ACC112 (cell line): ENCODE measurements at regions not wholly inside any gene's neighbourhood (a gene's known extent, or its start where the extent isn't known, plus 50 kb on each side); places are given as distances from the start of the nearest gene placed in this dataset.

Source experiments
- H2AFZ ChIP-seq: fragments of 200-600 bp; sonication (generic); one replicate; pipeline ENCODE4 v1.6.0; 2017; ENCODE audit warnings: antibody characterized with exemption, low read length; ENCODE audit not compliant: unreplicated experiment
- H3K27ac ChIP-seq: fragments of 200-600 bp; sonication (generic); 2 replicates; pipeline ENCODE4 v1.5.1; 2014; ENCODE audit warnings: low read depth, mild to moderate bottlenecking, antibody characterized with exemption, low read length, moderate library complexity
- H3K27me3 ChIP-seq: fragments of 200-600 bp; sonication (generic); 2 replicates; pipeline ENCODE4 v1.6.1; 2014; ENCODE audit warnings: mild to moderate bottlenecking, antibody characterized with exemption, low read length, moderate library complexity, mixed read lengths; ENCODE audit not compliant: insufficient read depth
- H3K36me3 ChIP-seq: fragments of 200-600 bp; sonication (generic); 2 replicates; pipeline ENCODE4 v1.6.1; 2016; ENCODE audit warnings: mild to moderate bottlenecking, antibody characterized with exemption, low read length, moderate library complexity, mixed read lengths; ENCODE audit not compliant: insufficient read depth
- H3K4me1 ChIP-seq: fragments of 200-600 bp; sonication (generic); one replicate; pipeline ENCODE4 v1.6.1; 2016; ENCODE audit warnings: low read length, mixed read lengths; ENCODE audit not compliant: insufficient read depth, unreplicated experiment, control insufficient read depth
- H3K4me3 ChIP-seq: fragments of 200-600 bp; sonication (generic); 2 replicates; pipeline ENCODE4 v1.5.1; 2014; ENCODE audit warnings: mild to moderate bottlenecking, low read depth, low read length
- H3K79me2 ChIP-seq: fragments of 200-600 bp; sonication (generic); one replicate; pipeline ENCODE4 v1.6.0; 2016; ENCODE audit warnings: low read length; ENCODE audit not compliant: control insufficient read depth, unreplicated experiment, insufficient read depth

DNA sequence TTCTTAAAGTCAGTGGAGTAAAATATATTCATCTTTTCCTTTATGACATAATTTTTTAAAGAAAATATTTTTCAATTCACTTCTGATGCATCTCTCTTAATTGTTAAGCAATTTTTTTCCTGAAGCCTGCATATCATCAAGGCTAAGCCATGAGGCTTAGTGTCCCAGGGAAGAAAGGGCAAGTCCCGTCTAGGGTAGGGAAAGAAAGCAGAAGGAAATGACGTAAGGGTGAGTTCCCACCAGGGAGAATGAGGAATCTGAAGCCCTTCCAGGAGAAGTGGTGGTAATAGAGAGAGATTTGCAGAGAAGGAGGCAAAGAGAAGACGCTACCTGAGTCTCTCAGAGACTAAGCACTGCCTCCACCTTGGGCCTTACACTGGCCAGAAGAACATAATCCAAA lies 96.8 kb upstream of the NFE2L3 start:
- H3K4me1 ChIP-seq: no peaks in the 10 kb centered on the region
- no peak overlapping the region for H3K4me3 ChIP-seq
- no peak overlapping the region for H2AFZ ChIP-seq
- H3K27ac ChIP-seq: no peak overlapping the region
- peaks cover 52% of the 10 kb centered on the region for H3K27me3 ChIP-seq
- H3K79me2 ChIP-seq: no peaks in the 10 kb centered on the region
- H3K36me3 ChIP-seq: no peaks in the 10 kb centered on the region

DNA sequence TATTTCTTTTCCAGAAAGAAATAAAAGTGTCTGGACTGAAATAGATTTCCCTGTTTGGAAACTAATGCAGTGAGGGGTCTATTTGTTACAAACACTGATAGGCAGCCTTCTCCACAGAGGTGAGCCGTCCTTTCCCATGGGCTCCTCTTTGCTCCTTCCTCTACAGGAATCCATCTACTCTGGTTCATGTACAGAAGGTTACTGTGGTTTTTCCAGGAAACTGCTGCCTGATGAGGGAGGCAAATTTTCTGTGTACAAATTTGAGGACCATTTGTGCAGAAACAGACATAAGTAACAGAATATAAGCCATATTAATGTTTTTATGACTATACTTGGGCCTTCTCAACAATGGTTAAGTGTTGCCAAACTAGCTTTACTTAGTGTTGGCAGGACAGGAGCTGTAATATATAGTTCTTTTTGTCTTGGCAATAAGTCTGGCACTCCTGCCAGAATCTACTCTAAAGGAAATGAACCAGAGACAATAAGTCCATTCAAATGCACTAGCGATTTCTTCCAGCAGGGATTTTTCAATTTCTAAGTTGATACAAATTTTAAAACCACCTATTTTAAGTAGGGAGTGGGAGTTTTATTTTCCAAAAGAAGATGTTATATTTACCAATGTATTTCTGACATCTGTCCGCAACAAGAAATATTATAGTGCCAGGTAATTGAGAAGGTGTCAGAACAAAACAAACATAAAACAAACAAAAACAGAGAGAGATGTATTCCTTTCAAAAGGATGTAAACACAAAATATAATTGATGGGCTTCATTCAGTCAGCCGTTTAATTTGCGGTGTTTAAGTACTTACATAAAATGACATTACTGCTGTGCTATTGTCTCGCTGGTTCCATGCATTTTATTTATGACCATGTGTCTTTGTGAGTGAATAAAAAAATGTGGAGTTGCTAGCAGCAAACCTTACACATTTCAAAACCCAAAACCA lies 91.0 kb upstream of the NFE2L3 start:
- Histone ChIP-seq H2AFZ (no peak overlapping the region), H3K79me2 (no peaks in the 10 kb centered on the region), H3K4me3 (no peak overlapping the region), H3K27ac (no peak overlapping the region), H3K27me3 (peaks cover 47% of the 10 kb centered on the region), H3K36me3 (no peaks in the 10 kb centered on the region), H3K4me1 (no peaks in the 10 kb centered on the region)

DNA sequence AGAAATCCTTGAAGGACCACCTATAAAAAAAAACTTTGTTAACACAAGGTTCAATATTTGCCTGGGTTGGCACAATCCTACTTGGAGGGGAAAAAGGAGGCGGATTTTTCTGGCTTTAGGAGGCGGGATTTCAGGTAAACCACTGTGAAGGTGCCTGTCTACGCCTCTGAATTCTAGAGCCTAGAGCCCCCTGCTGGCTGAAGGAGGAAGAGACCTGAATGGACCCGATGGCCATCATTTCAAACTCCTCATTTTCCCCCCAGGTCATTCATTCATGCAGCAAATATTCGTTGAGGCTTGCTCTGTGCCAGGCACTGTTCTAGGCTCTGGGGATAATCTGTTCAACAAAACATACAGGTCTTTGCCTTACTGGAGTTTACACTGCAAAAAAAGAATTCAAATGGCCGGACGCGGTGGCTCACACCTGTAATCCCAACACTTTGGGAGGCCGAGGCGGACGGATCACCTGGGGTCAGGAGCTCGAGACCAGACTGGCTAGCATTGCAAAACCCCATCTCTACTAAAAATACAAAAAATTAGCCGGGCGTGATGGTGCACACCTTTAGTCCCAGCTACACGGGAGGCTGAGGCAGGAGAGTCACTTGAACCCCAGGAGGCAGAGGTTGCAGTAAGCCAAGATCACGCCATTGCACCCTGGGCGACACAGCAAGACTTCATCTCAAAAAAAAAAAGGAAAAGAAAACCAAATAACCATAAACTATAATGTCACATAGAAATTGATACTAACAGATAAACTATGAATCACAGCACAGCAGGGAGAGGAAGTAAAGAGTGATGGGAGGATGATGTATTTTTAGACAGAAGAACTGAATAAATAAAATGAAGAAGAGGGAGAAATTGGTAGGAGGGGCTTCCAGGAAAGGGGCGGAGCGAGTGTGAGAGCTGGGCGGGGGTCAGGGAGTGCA lies 90.1 kb upstream of the NFE2L3 start:
- H3K36me3 ChIP-seq: no peaks in the 10 kb centered on the region
- no peak overlapping the region for H2AFZ ChIP-seq
- H3K27ac ChIP-seq: no peak overlapping the region
- H3K79me2 ChIP-seq: no peaks in the 10 kb centered on the region
- H3K27me3 ChIP-seq: peaks cover 52% of the 10 kb centered on the region
- no peaks in the 10 kb centered on the region for H3K4me1 ChIP-seq
- no peak overlapping the region for H3K4me3 ChIP-seq

DNA sequence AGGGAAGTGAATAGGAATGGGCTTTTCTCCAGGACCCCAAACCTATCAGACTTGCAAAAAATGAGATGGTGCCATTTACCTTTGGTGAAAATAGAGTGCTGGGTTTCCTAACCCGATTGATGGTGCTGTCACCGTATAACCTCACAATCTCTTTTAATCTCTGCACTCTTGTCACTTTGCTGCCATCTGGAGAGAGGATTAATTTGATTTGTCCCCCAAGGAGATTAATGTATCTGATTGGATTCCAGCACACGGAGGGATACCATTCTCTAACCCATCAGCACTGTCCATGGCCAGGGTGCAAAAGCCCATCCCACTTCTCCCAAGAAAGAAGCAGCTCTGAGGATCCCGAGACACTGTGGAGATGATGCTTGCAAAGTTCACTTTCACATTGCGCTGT lies 86.3 kb upstream of the NFE2L3 start:
- Histone ChIP-seq H3K27ac (no peak overlapping the region), H3K79me2 (no peaks in the 10 kb centered on the region), H3K4me3 (no peak overlapping the region), H2AFZ (no peak overlapping the region), H3K36me3 (no peaks in the 10 kb centered on the region), H3K27me3 (peaks cover 44% of the 10 kb centered on the region), H3K4me1 (no peaks in the 10 kb centered on the region)

DNA sequence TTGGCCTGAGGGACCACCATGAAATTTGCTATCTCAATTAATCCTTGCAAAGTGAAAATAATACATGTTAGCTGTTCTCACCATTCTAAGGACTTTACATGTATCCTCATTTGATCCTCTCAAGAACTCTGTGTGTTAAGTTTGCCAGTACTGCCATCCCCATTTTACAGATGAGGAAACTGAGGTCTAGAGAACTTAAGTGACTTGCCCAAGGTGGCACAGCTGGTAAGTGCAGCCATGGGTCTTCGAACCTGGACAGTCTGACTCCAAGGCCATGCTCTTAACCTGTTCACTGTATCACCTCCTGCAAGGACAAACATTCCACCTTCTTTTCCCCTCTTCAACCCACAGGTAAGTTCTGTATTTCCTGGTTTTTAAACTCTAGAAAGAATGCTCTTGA lies 85.3 kb upstream of the NFE2L3 start:
- H3K4me3 ChIP-seq: no peak overlapping the region
- H3K36me3 ChIP-seq: no peaks in the 10 kb centered on the region
- no peaks in the 10 kb centered on the region for H3K79me2 ChIP-seq
- no peak overlapping the region for H2AFZ ChIP-seq
- H3K27ac ChIP-seq: no peak overlapping the region
- peaks cover 53% of the 10 kb centered on the region for H3K27me3 ChIP-seq
- no peaks in the 10 kb centered on the region for H3K4me1 ChIP-seq

DNA sequence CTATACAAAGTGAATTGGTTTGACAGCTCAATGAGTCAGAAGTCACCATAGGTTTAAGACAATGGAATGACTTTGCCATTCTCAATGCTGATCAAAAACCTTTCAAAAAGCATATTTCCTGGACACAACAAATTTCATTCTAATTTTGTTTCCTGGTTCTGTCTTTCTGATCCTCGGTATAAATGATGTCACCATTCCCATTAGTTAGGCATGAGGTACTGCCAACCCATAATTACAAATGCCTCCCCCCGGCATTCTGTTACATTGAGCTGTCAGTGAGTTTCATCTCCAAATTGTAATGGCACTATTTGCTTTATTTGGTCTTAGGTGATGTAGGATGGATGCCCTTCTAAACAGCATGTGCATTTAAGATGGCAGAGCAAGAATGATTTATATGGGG lies 81.7 kb upstream of the NFE2L3 start:
- H2AFZ ChIP-seq: no peak overlapping the region
- no peak overlapping the region for H3K27ac ChIP-seq
- no peaks in the 10 kb centered on the region for H3K79me2 ChIP-seq
- H3K4me3 ChIP-seq: no peak overlapping the region
- no peaks in the 10 kb centered on the region for H3K4me1 ChIP-seq
- no peaks in the 10 kb centered on the region for H3K36me3 ChIP-seq
- peaks cover 77% of the 10 kb centered on the region for H3K27me3 ChIP-seq

DNA sequence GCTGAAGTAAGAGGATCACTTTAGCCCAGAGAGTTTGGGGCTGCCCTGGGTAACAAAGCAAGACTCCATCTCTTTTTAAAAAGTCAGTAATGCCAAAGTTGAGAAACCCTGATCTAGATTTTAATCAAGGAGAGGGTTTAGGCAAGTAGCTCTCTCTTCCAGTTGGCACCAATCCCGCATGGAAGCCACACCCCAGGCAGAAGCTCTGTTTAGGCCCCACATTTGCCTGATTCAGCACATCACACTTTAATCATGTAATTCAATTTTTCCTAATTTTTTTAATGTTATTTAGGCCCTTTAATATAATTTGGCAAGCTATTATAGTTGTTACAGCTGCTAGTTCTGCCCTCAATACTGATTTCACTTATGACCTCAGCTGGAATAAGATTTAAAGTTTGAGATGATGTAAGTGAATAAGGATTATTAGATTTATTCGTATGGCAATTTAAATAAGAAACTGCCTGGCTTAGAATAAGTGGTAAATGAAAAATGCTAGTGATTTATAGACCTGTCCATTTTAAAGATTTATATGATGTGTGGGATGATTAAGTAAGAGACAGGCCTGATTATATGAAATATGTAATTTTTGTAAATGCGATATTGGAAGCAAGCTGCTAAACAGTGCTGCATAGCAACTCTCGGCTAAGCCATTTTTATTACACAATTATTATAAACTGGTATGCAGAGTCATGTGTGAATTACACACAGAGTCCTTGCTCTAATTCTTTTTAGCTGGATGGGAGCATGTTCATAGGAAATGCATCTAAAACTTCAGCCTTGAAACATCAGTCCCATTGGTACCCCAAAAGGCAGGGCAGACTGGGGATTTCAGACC lies 80.2 kb upstream of the NFE2L3 start:
- Histone ChIP-seq H2AFZ (no peak overlapping the region), H3K27me3 (peaks cover 79% of the 10 kb centered on the region), H3K4me3 (no peak overlapping the region), H3K27ac (no peak overlapping the region), H3K36me3 (no peaks in the 10 kb centered on the region), H3K4me1 (no peaks in the 10 kb centered on the region), H3K79me2 (no peaks in the 10 kb centered on the region)

DNA sequence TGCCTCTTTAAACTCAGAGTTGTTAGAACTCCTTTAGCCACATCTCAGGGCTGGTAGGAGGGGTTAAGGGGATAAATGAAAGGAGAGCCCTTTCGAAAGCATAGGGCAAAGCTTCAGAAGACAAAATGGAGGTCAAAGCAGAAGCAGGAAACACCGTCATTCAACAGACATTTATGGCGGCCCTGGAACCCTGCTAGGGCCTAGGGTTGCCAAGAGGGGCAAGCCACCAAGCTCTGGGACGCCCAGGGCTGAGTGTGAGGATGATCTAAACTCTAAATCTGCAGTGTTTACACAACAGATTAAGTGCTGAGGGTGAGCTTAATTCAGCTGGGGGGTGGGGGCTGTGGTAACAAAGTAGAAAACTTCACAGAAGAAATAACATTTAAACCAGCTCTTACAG lies 79.0 kb upstream of the NFE2L3 start:
- no peak overlapping the region for H2AFZ ChIP-seq
- H3K4me1 ChIP-seq: no peaks in the 10 kb centered on the region
- peaks cover 85% of the 10 kb centered on the region for H3K27me3 ChIP-seq
- H3K36me3 ChIP-seq: no peaks in the 10 kb centered on the region
- no peak overlapping the region for H3K27ac ChIP-seq
- no peak overlapping the region for H3K4me3 ChIP-seq
- H3K79me2 ChIP-seq: no peaks in the 10 kb centered on the region

DNA sequence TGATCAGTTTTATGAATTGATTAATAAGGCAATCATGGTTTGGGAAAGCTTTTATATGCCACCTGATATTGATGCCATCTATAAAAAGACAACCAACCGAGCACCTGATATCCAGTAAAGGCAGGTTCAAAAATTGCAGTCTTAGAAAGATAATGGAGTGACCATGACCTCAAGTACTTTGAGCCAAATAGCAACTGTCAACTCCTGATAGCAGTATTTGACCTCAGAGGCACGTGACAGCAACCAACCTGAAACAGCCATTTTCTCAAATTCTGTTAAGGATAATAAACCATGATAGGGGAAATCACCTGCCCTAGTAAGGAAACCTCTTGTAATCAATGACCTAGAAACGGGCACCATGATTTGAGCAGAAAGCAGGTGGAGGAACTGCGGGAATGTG lies 77.1 kb upstream of the NFE2L3 start:
- H3K4me3 ChIP-seq: no peak overlapping the region
- H3K79me2 ChIP-seq: no peaks in the 10 kb centered on the region
- H3K4me1 ChIP-seq: no peaks in the 10 kb centered on the region
- no peak overlapping the region for H3K27ac ChIP-seq
- H3K27me3 ChIP-seq: peaks cover 89% of the 10 kb centered on the region
- H3K36me3 ChIP-seq: no peaks in the 10 kb centered on the region
- no peak overlapping the region for H2AFZ ChIP-seq

DNA sequence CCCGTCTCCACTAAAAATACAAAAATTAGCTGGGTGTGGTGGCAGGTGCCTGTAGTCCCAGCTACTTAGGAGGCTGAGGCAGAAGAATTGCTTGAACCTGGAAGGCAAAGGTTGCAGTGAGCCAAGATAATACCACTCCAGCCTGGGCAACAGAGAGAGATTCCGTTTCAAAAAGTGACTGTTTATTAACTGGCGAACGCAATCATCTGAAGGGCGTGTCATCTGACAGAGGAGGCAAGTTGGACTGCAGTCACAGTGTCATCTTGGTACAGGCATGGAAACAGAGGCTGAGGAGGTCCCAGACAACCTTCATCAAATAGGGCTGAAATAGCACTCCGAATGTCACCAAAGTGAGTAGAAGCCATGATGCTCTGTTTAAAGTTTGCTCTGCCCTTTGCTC lies 75.3 kb upstream of the NFE2L3 start:
- no peaks in the 10 kb centered on the region for H3K79me2 ChIP-seq
- no peaks in the 10 kb centered on the region for H3K36me3 ChIP-seq
- H3K27me3 ChIP-seq: peaks cover 90% of the 10 kb centered on the region
- H3K4me3 ChIP-seq: no peak overlapping the region
- no peak overlapping the region for H2AFZ ChIP-seq
- H3K27ac ChIP-seq: no peak overlapping the region
- no peaks in the 10 kb centered on the region for H3K4me1 ChIP-seq
